Ascending aorta (tissue), 2 donors: ENCODE measurements at regions not wholly inside any gene's neighbourhood (a gene's known extent, or its start where the extent isn't known, plus 50 kb on each side); places are given as distances from the start of the nearest gene placed in this dataset.

Source experiments
- DNase-seq, 2 donors: peaks; one replicate each; pipeline ENCODE4 v3.0.0-alpha.2; 2019; ENCODE audit warnings: low spot score in 2 of 2
- H3K27ac ChIP-seq, 2 donors: fragments of 200-600 bp; sonication (generic); one replicate each; pipeline ENCODE4 v1.5.1; 2016 to 2017; ENCODE audit warnings: mild to moderate bottlenecking in 1 of 2
- H3K27me3 ChIP-seq: fragments of 200-600 bp; sonication (generic); one replicate; pipeline ENCODE4 v1.5.1; 2017
- H3K36me3 ChIP-seq, 2 donors: fragments of 200-600 bp; sonication (generic); one replicate each; pipeline ENCODE4 v1.5.1; 2016
- H3K4me1 ChIP-seq, 2 donors: fragments of 200-600 bp; sonication (generic); one replicate each; pipeline ENCODE4 v1.5.1; 2016 to 2017; ENCODE audit warnings: mild to moderate bottlenecking in 1 of 2
- H3K4me3 ChIP-seq, 2 donors: fragments of 200-600 bp; sonication (generic); one replicate each; pipeline ENCODE4 v1.5.1; 2016 to 2017; ENCODE audit warnings: mild to moderate bottlenecking in 1 of 2
- H3K9me3 ChIP-seq, 2 donors: fragments of 200-600 bp; sonication (generic); one replicate each; pipeline ENCODE4 v1.5.1; 2016
- CTCF ChIP-seq, 3 experiments: fragments of 200-600 bp in 2 of 3; fragments of 450-650 bp in 1 of 3; sonication (generic) in 2 of 3; IDR thresholded peaks; one replicate each; pipeline ENCODE4 v1.5.1; 2016 to 2019; ENCODE audit warnings: antibody characterized with exemption in 3 of 3, mild to moderate bottlenecking in 1 of 3, moderate library complexity in 1 of 3
- intact Hi-C: fragments of 100-400 bp; cut with DNase I; formaldehyde crosslinking; loops from one replicate; pipeline ENCODE4 v1.15.1; 2023

GRCh38 chr1:221416723-221417122, 325.2 kb downstream of the DUSP10 start:
- no peak for DNase-seq
- H3K4me3 ChIP-seq = no peak overlapping the region
- TF ChIP-seq CTCF (IDR thresholded peaks at IDR 0.05) = no peak
- no peak overlapping the region for H3K27ac ChIP-seq
- H3K4me1 ChIP-seq = no peaks in the 10 kb centered on the region
- no peaks in the 10 kb centered on the region for H3K9me3 ChIP-seq
- no peaks in the 10 kb centered on the region for H3K36me3 ChIP-seq
- intact Hi-C loops = no loop called here
- no peaks in the 10 kb centered on the region for H3K27me3 ChIP-seq

DNA sequence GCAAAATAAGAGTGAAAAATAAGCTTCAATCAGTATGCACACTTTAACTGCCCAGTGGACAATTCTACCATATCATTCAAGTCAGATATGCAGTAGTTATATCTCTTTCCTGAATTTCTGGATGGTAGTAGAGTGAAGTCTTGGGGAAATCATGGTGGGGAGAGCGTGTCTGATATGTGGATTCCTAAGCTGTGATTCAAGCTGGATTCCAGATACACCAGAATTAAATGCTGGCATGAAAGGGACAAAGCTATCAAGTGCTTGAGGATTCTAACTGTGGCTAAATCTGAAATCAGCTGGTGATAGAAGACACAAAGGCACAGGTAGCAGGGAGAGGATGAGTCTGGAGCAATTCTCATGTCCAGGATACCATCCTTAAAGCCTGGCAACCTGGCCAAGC, 323.5 kb downstream of the DUSP10 start:
- Histone ChIP-seq H3K27ac (no peak overlapping the region), H3K4me3 (no peak overlapping the region), H3K36me3 (no peaks in the 10 kb centered on the region), H3K27me3 (no peaks in the 10 kb centered on the region), H3K4me1 (no peaks in the 10 kb centered on the region), H3K9me3 (no peaks in the 10 kb centered on the region)
- no peak for TF ChIP-seq CTCF (IDR thresholded peaks at IDR 0.05)
- no peak for DNase-seq
- intact Hi-C loops = no loop called here

- no peaks in the 10 kb centered on the region for H3K4me1 ChIP-seq
- no peak overlapping the region for H3K27ac ChIP-seq
- no peaks in the 10 kb centered on the region for H3K27me3 ChIP-seq
These were observed 322.3 kb downstream of the DUSP10 start for GRCh38 chr1:221419513-221420095.

GRCh38 chr1:221429264-221429663, 312.6 kb downstream of the DUSP10 start:
- Histone ChIP-seq H3K4me3 (no peak overlapping the region), H3K4me1 (no peaks in the 10 kb centered on the region), H3K27ac (no peak overlapping the region), H3K36me3 (no peaks in the 10 kb centered on the region), H3K27me3 (no peaks in the 10 kb centered on the region), H3K9me3 (no peaks in the 10 kb centered on the region)
- DNase-seq = no peak
- intact Hi-C loops = loop anchor here (10.0 kb wide), 1 partner anchor 204 kb away; no protein-coding TSS in a partner anchor
- TF ChIP-seq CTCF (IDR thresholded peaks at IDR 0.05) = no peak

More at GRCh38 chr1:221419513-221420095, 322.3 kb downstream of the DUSP10 start:
- intact Hi-C loops = loop anchor here (10.0 kb wide), 1 partner anchor 195 kb away; no protein-coding TSS in a partner anchor
- DNase-seq = no peak
- no peaks in the 10 kb centered on the region for H3K9me3 ChIP-seq
- no peak overlapping the region for H3K4me3 ChIP-seq
- no peak for TF ChIP-seq CTCF (IDR thresholded peaks at IDR 0.05)
- H3K36me3 ChIP-seq = no peaks in the 10 kb centered on the region

DNA sequence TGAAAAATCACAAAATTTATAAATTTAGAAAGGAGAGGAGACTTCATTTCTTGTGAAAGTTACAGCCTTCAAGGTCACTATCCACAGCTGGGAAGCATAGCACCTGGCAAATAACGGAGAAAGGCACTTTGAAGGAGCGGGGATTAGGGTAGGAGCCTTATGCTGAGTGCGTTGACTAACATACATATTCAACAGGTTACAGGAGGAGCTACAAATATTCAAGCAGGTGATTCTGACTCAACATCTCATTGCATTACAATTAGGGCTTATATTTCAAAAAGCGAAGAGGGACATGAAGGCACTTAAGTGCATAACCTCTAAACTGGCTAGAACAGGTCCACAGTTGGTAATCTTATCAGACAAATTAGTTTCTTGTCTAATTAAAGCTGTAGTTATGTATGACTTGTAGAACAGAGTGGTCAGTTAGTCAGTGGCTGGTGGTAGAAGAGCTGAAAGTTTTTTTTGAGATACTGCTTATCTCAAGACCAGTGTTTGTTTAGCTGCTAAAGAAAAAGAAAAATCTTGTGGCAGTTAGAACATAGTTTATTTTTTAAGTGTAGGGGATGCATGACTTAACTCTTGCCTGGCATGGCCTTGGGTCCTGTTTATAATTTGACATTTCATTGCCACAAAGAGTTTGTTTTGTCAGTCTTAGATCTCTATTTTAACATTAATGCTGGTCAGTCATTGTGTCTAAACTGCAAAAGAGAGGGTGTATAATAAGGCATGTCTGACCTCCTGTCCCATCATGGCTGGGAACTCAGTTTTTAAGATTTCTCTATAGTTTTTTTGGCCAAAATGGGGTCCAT, 311.5 kb downstream of the DUSP10 start:
- Histone ChIP-seq H3K27ac (no peak overlapping the region), H3K9me3 (no peaks in the 10 kb centered on the region), H3K4me3 (no peak overlapping the region), H3K36me3 (no peaks in the 10 kb centered on the region), H3K27me3 (no peaks in the 10 kb centered on the region), H3K4me1 (no peaks in the 10 kb centered on the region)
- DNase-seq = no peak
- TF ChIP-seq CTCF (IDR thresholded peaks at IDR 0.05) = no peak
- intact Hi-C loops = no loop called here
